ENCODE measurements at regions not wholly inside any gene's neighbourhood (a gene's known extent, or its start where the extent isn't known, plus 50 kb on each side); places are given as distances from the start of the nearest gene placed in this dataset.

- Histone ChIP-seq H3K79me2 (ENCODE audit: control insufficient read depth, insufficient read depth, low read length, poor library complexity) (peaks cover 1% of the 10 kb centered on the region), H2BK120ac (ENCODE audit: insufficient read depth, low read length, poor library complexity) (peak overlapping the region; percentile 68), H3K4me2 (ENCODE audit: low read length) (no peak overlapping the region), H4K8ac (ENCODE audit: low read depth, low read length) (no peak overlapping the region), H2BK5ac (ENCODE audit: low read depth, low read length, poor library complexity) (peak overlapping the region; percentile 68), H3K23ac (ENCODE audit: low read length) (no peak overlapping the region), H3K14ac (ENCODE audit: low read length) (peak overlapping the region; percentile 39), H3K9me3 (ENCODE audit: insufficient read depth, low read depth, low read length) (no peaks in the 10 kb centered on the region), H2BK12ac (ENCODE audit: low read length) (peak overlapping the region; percentile 59), H3K18ac (ENCODE audit: low read length) (peak overlapping the region; percentile 37), H3K36me3 (ENCODE audit: control insufficient read depth in 1 of 2, insufficient read depth in 2 of 2, low read length in 2 of 2) (no peaks in the 10 kb centered on the region), H3K79me1 (ENCODE audit: low read length) (peaks cover 11% of the 10 kb centered on the region), H4K91ac (ENCODE audit: low read depth, low read length) (peak overlapping the region; percentile 32), H3K27ac (ENCODE audit: low read depth, low read length) (peak overlapping the region; percentile 77), H4K12ac (ENCODE audit: low read depth, low read length) (no peak overlapping the region), H3K27me3 (ENCODE audit: insufficient read depth, low read length) (no peaks in the 10 kb centered on the region), H2AFZ (ENCODE audit: insufficient read depth, low read length, poor library complexity) (peak overlapping the region; percentile 17), H3K4ac (ENCODE audit: low read depth, low read length) (peak overlapping the region; percentile 6), H3K4me1 (ENCODE audit: control insufficient read depth in 1 of 2, insufficient read depth in 2 of 2, low read length in 2 of 2) (peaks cover 31% of the 10 kb centered on the region in 2 experiments), H2AK5ac (ENCODE audit: low read length) (peak overlapping the region; percentile 30), H3K9ac (ENCODE audit: low read length) (no peak overlapping the region), H3K4me3 (ENCODE audit: low read depth, low read length) (no peak overlapping the region)
- peak; percentile 67 to 79 for DNase-seq
- WGBS (ENCODE audit: extremely low coverage, insufficient coverage, insufficient read length), result no CpG with 5 or more reads among the region's 1 CpG
Measured at GRCh38 chr11:8813658-8814057, 97.3 kb upstream of the AKIP1 start.

- H3K79me2 ChIP-seq (ENCODE audit: control insufficient read depth, insufficient read depth, low read length, poor library complexity), result peaks cover 1% of the 10 kb centered on the region
- no peaks in the 10 kb centered on the region for H3K27me3 ChIP-seq (ENCODE audit: insufficient read depth, low read length)
- no CpG with 5 or more reads among the region's 4 CpGs for WGBS (ENCODE audit: extremely low coverage, insufficient coverage, insufficient read length)
- H2BK120ac ChIP-seq (ENCODE audit: insufficient read depth, low read length, poor library complexity), result no peak overlapping the region
- H3K23ac ChIP-seq (ENCODE audit: low read length), result no peak overlapping the region
- H2BK12ac ChIP-seq (ENCODE audit: low read length), result no peak overlapping the region
- no peak overlapping the region for H2BK5ac ChIP-seq (ENCODE audit: low read depth, low read length, poor library complexity)
- H3K4me3 ChIP-seq (ENCODE audit: low read depth, low read length), result no peak overlapping the region
- H3K14ac ChIP-seq (ENCODE audit: low read length), result no peak overlapping the region
- peaks cover 25 to 31% of the 10 kb centered on the region in 2 experiments for H3K4me1 ChIP-seq (ENCODE audit: control insufficient read depth in 1 of 2, insufficient read depth in 2 of 2, low read length in 2 of 2)
- no peaks in the 10 kb centered on the region for H3K9me3 ChIP-seq (ENCODE audit: insufficient read depth, low read depth, low read length)
- no peak overlapping the region for H4K12ac ChIP-seq (ENCODE audit: low read depth, low read length)
- H3K18ac ChIP-seq (ENCODE audit: low read length), result no peak overlapping the region
- H3K36me3 ChIP-seq (ENCODE audit: control insufficient read depth in 1 of 2, insufficient read depth in 2 of 2, low read length in 2 of 2), result no peaks in the 10 kb centered on the region
- H3K79me1 ChIP-seq (ENCODE audit: low read length), result peaks cover 11% of the 10 kb centered on the region
- H3K9ac ChIP-seq (ENCODE audit: low read length), result no peak overlapping the region
- H3K27ac ChIP-seq (ENCODE audit: low read depth, low read length), result peak overlapping the region; percentile 77
- H2AK5ac ChIP-seq (ENCODE audit: low read length), result no peak overlapping the region
- no peak overlapping the region for H3K4me2 ChIP-seq (ENCODE audit: low read length)
- no peak overlapping the region for H4K8ac ChIP-seq (ENCODE audit: low read depth, low read length)
- H4K91ac ChIP-seq (ENCODE audit: low read depth, low read length), result no peak overlapping the region
- no peak overlapping the region for H3K4ac ChIP-seq (ENCODE audit: low read depth, low read length)
- no peak overlapping the region for H2AFZ ChIP-seq (ENCODE audit: insufficient read depth, low read length, poor library complexity)
- peak; percentile 85 to 89 for DNase-seq
Measured at GRCh38 chr11:8814209-8814922, 96.6 kb upstream of the AKIP1 start.

GRCh38 chr11:8814923-8815240 lies 96.1 kb upstream of the AKIP1 start:
- H3K14ac ChIP-seq (ENCODE audit: low read length), result no peak overlapping the region
- no peak for DNase-seq
- no peak overlapping the region for H3K4me2 ChIP-seq (ENCODE audit: low read length)
- no peak overlapping the region for H4K91ac ChIP-seq (ENCODE audit: low read depth, low read length)
- peak overlapping the region; percentile 48 for H3K27ac ChIP-seq (ENCODE audit: low read depth, low read length)
- peaks cover 21 to 28% of the 10 kb centered on the region in 2 experiments for H3K4me1 ChIP-seq (ENCODE audit: control insufficient read depth in 1 of 2, insufficient read depth in 2 of 2, low read length in 2 of 2)
- no peak overlapping the region for H4K8ac ChIP-seq (ENCODE audit: low read depth, low read length)
- H3K9ac ChIP-seq (ENCODE audit: low read length), result no peak overlapping the region
- no peak overlapping the region for H2BK12ac ChIP-seq (ENCODE audit: low read length)
- WGBS (ENCODE audit: extremely low coverage, insufficient coverage, insufficient read length), result no CpG with 5 or more reads among the region's 2 CpGs
- no peak overlapping the region for H4K12ac ChIP-seq (ENCODE audit: low read depth, low read length)
- no peak overlapping the region for H3K18ac ChIP-seq (ENCODE audit: low read length)
- no peak overlapping the region for H3K4me3 ChIP-seq (ENCODE audit: low read depth, low read length)
- no peak overlapping the region for H2AFZ ChIP-seq (ENCODE audit: insufficient read depth, low read length, poor library complexity)
- H2BK120ac ChIP-seq (ENCODE audit: insufficient read depth, low read length, poor library complexity), result no peak overlapping the region
- peaks cover 1% of the 10 kb centered on the region for H3K79me2 ChIP-seq (ENCODE audit: control insufficient read depth, insufficient read depth, low read length, poor library complexity)
- H3K9me3 ChIP-seq (ENCODE audit: insufficient read depth, low read depth, low read length), result no peaks in the 10 kb centered on the region
- no peaks in the 10 kb centered on the region for H3K36me3 ChIP-seq (ENCODE audit: control insufficient read depth in 1 of 2, insufficient read depth in 2 of 2, low read length in 2 of 2)
- no peaks in the 10 kb centered on the region for H3K27me3 ChIP-seq (ENCODE audit: insufficient read depth, low read length)
- H3K23ac ChIP-seq (ENCODE audit: low read length), result no peak overlapping the region
- peaks cover 11% of the 10 kb centered on the region for H3K79me1 ChIP-seq (ENCODE audit: low read length)
- no peak overlapping the region for H2BK5ac ChIP-seq (ENCODE audit: low read depth, low read length, poor library complexity)
- no peak overlapping the region for H2AK5ac ChIP-seq (ENCODE audit: low read length)
- no peak overlapping the region for H3K4ac ChIP-seq (ENCODE audit: low read depth, low read length)

GRCh38 chr11:8818421-8818820 lies 92.6 kb upstream of the AKIP1 start:
- no peak for DNase-seq
- Histone ChIP-seq H2AK5ac (ENCODE audit: low read length) (no peak overlapping the region), H3K36me3 (ENCODE audit: control insufficient read depth in 1 of 2, insufficient read depth in 2 of 2, low read length in 2 of 2) (no peaks in the 10 kb centered on the region), H3K27ac (ENCODE audit: low read depth, low read length) (no peak overlapping the region), H3K4me3 (ENCODE audit: low read depth, low read length) (no peak overlapping the region), H3K9ac (ENCODE audit: low read length) (no peak overlapping the region), H3K18ac (ENCODE audit: low read length) (no peak overlapping the region), H2BK12ac (ENCODE audit: low read length) (peak overlapping the region; percentile 47), H4K91ac (ENCODE audit: low read depth, low read length) (peak overlapping the region; percentile 22), H4K12ac (ENCODE audit: low read depth, low read length) (no peak overlapping the region), H2BK120ac (ENCODE audit: insufficient read depth, low read length, poor library complexity) (no peak overlapping the region), H3K4ac (ENCODE audit: low read depth, low read length) (no peak overlapping the region), H2AFZ (ENCODE audit: insufficient read depth, low read length, poor library complexity) (no peak overlapping the region), H3K4me1 (ENCODE audit: control insufficient read depth in 1 of 2, insufficient read depth in 2 of 2, low read length in 2 of 2) (peaks cover 10 to 18% of the 10 kb centered on the region in 2 experiments), H2BK5ac (ENCODE audit: low read depth, low read length, poor library complexity) (no peak overlapping the region), H3K4me2 (ENCODE audit: low read length) (no peak overlapping the region), H3K79me1 (ENCODE audit: low read length) (peaks cover 4% of the 10 kb centered on the region), H3K79me2 (ENCODE audit: control insufficient read depth, insufficient read depth, low read length, poor library complexity) (no peaks in the 10 kb centered on the region), H4K8ac (ENCODE audit: low read depth, low read length) (no peak overlapping the region), H3K14ac (ENCODE audit: low read length) (no peak overlapping the region), H3K27me3 (ENCODE audit: insufficient read depth, low read length) (no peaks in the 10 kb centered on the region), H3K9me3 (ENCODE audit: insufficient read depth, low read depth, low read length) (no peaks in the 10 kb centered on the region), H3K23ac (ENCODE audit: low read length) (no peak overlapping the region)
- no CpG with 5 or more reads among the region's 2 CpGs for WGBS (ENCODE audit: extremely low coverage, insufficient coverage, insufficient read length)

Data from trophoblast cell (in vitro differentiated cells and primary cell).